Right lobe of liver (tissue), 4 donors: ENCODE measurements at regions not wholly inside any gene's neighbourhood (a gene's known extent, or its start where the extent isn't known, plus 50 kb on each side); places are given as distances from the start of the nearest gene placed in this dataset.

ENCODE experiments used
- POLR2A ChIP-seq: fragments of 450-650 bp; IDR thresholded peaks from one replicate; pipeline ENCODE4 v1.6.1; 2017; ENCODE audit warnings: antibody characterized with exemption, mild to moderate bottlenecking
- TF ChIP-seq, protein P1 (sequence below), 4 donors: fragments of 200-600 bp in 3 of 4; fragments of 450-650 bp in 1 of 4; IDR thresholded peaks; one replicate each; pipeline versions ENCODE4 v1.5.1 to v1.8.0; 2016 to 2022; ENCODE audit warnings: antibody characterized with exemption in 4 of 4, mild to moderate bottlenecking in 2 of 4
- donor health status: DM: no; HTN: no; CAD: no.
- donor health status: DM: no; HTN: no; CAD: no.
- donor health status: DM: no; HTN: yes; CAD: no.

DNA sequence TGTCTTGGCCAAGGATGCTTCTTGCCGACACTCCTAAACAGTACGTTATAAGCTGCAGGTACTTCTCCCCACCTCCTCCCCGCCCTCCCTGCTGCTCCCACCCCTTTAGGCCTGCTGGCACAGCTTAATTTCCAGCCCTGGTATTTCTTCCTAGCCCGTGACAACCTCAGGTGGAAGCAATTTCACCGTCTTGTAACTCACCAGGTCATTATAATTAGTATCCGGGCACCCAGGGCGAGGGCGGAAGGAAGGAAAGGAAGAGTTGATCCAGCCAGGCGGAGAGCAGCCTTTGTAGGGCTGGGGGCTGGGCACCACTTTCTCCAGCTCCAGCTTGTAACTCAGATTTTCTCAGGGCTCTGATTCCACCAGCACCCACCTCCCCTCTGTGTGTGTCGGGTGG, 153.5 kb upstream of the CSF3R start:
- TF ChIP-seq, protein P1, sequence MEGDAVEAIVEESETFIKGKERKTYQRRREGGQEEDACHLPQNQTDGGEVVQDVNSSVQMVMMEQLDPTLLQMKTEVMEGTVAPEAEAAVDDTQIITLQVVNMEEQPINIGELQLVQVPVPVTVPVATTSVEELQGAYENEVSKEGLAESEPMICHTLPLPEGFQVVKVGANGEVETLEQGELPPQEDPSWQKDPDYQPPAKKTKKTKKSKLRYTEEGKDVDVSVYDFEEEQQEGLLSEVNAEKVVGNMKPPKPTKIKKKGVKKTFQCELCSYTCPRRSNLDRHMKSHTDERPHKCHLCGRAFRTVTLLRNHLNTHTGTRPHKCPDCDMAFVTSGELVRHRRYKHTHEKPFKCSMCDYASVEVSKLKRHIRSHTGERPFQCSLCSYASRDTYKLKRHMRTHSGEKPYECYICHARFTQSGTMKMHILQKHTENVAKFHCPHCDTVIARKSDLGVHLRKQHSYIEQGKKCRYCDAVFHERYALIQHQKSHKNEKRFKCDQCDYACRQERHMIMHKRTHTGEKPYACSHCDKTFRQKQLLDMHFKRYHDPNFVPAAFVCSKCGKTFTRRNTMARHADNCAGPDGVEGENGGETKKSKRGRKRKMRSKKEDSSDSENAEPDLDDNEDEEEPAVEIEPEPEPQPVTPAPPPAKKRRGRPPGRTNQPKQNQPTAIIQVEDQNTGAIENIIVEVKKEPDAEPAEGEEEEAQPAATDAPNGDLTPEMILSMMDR (IDR thresholded peaks at IDR 0.05), result no peak
- no peak for TF ChIP-seq POLR2A
